ENCODE measurements at regions not wholly inside any gene's neighbourhood (a gene's known extent, or its start where the extent isn't known, plus 50 kb on each side); places are given as distances from the start of the nearest gene placed in this dataset.

DNA sequence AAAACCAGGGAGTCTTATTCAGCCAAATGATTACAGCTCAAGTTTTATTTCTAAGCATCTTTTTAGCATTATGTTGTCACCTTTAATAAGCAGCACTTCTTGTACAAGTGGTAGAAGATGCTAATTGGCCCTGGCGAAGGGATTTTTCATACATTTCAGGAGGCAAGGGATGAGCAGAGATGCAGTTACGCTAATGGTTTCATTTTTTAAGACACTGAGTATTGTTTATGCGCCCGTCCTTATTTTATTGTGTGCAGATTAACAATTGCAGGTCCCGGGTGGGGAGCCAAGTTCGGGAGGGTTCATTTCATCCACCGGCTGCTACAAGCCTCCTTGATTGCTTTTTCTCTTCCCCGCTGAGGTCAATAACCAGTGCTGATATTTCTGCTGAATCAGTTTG is 350.4 kb upstream of the FOXK1 start:
- TF ChIP-seq, protein P1, sequence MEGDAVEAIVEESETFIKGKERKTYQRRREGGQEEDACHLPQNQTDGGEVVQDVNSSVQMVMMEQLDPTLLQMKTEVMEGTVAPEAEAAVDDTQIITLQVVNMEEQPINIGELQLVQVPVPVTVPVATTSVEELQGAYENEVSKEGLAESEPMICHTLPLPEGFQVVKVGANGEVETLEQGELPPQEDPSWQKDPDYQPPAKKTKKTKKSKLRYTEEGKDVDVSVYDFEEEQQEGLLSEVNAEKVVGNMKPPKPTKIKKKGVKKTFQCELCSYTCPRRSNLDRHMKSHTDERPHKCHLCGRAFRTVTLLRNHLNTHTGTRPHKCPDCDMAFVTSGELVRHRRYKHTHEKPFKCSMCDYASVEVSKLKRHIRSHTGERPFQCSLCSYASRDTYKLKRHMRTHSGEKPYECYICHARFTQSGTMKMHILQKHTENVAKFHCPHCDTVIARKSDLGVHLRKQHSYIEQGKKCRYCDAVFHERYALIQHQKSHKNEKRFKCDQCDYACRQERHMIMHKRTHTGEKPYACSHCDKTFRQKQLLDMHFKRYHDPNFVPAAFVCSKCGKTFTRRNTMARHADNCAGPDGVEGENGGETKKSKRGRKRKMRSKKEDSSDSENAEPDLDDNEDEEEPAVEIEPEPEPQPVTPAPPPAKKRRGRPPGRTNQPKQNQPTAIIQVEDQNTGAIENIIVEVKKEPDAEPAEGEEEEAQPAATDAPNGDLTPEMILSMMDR (IDR thresholded peaks at IDR 0.05) = no peak
- TF ChIP-seq POLR2AphosphoS5 (IDR thresholded peaks at IDR 0.05; ENCODE audit: low read depth, low read length) (no peak), TCF7L2 (IDR thresholded peaks at IDR 0.05; ENCODE audit: low read depth, low read length) (no peak)

Data from Panc1 (cell line).